ENCODE measurements at regions not wholly inside any gene's neighbourhood (a gene's known extent, or its start where the extent isn't known, plus 50 kb on each side); places are given as distances from the start of the nearest gene placed in this dataset.

DNA sequence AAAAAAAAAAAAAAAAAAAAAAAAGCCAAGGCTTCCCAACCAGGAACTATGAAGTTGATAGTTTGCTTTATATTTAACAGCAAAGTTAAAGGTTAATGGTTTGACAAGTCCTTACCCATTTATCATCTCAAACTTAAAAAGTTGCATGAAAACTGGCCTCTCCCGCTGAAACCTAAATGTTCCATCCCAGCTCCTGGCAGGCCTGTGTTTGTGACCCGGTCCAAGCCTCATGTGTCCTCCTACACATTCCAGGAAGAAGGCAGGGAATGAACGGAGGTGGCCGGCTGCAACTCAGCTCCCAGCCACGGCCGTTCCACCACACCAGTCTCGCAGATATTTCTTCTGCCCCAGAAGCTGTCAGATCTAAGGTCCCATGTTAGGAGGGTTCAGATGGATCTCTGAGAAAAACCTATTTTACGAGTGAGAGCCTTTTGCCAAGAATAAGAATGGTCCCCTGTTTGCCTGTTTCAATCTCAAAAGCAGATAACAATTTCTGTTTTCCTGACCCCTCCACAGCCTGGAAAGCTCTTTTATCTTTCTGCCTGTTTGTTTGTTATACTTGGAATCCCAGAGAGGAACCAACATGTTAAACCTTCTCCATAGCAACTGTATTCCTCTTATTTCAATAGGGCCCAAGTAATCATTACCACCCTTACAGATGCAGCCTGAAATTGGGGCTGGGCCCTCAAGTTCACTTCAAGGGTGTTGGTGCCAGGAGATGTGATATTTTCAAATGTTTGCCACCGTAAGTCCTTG lies 56.5 kb downstream of the KCTD12 start:
- H3K4me2 ChIP-seq (ENCODE audit: low read length): no peak overlapping the region
- H3K27ac ChIP-seq (ENCODE audit: low read depth, low read length): no peak overlapping the region
- no peak overlapping the region for H2BK12ac ChIP-seq (ENCODE audit: low read length)
- H3K18ac ChIP-seq (ENCODE audit: low read length): no peak overlapping the region
- no peaks in the 10 kb centered on the region for H3K79me1 ChIP-seq (ENCODE audit: low read length)
- no peaks in the 10 kb centered on the region for H3K27me3 ChIP-seq (ENCODE audit: insufficient read depth, low read length)
- no peak overlapping the region for H2AK5ac ChIP-seq (ENCODE audit: low read length)
- H3K23ac ChIP-seq (ENCODE audit: low read length): no peak overlapping the region
- WGBS (ENCODE audit: extremely low coverage, insufficient coverage, insufficient read length): no CpG with 5 or more reads among the region's 9 CpGs
- H4K12ac ChIP-seq (ENCODE audit: low read depth, low read length): no peak overlapping the region
- no peak overlapping the region for H2BK5ac ChIP-seq (ENCODE audit: low read depth, low read length, poor library complexity)
- no peak overlapping the region for H3K4me3 ChIP-seq (ENCODE audit: low read depth, low read length)
- H3K14ac ChIP-seq (ENCODE audit: low read length): no peak overlapping the region
- no peaks in the 10 kb centered on the region for H3K9me3 ChIP-seq (ENCODE audit: insufficient read depth, low read depth, low read length)
- H4K91ac ChIP-seq (ENCODE audit: low read depth, low read length): peak overlapping the region; percentile 35
- no peaks in the 10 kb centered on the region for H3K36me3 ChIP-seq (ENCODE audit: control insufficient read depth in 1 of 2, insufficient read depth in 2 of 2, low read length in 2 of 2)
- no peaks in the 10 kb centered on the region for H3K4me1 ChIP-seq (ENCODE audit: control insufficient read depth in 1 of 2, insufficient read depth in 2 of 2, low read length in 2 of 2)
- no peaks in the 10 kb centered on the region for H3K79me2 ChIP-seq (ENCODE audit: control insufficient read depth, insufficient read depth, low read length, poor library complexity)
- no peak overlapping the region for H2BK120ac ChIP-seq (ENCODE audit: insufficient read depth, low read length, poor library complexity)
- no peak overlapping the region for H3K9ac ChIP-seq (ENCODE audit: low read length)
- H3K4ac ChIP-seq (ENCODE audit: low read depth, low read length): no peak overlapping the region
- H2AFZ ChIP-seq (ENCODE audit: insufficient read depth, low read length, poor library complexity): no peak overlapping the region
- no peak overlapping the region for H4K8ac ChIP-seq (ENCODE audit: low read depth, low read length)
- no peak for DNase-seq

GRCh38 chr13:76828316-76828741 lies 57.9 kb downstream of the KCTD12 start:
- no peak overlapping the region for H2BK120ac ChIP-seq (ENCODE audit: insufficient read depth, low read length, poor library complexity)
- no peaks in the 10 kb centered on the region for H3K36me3 ChIP-seq (ENCODE audit: control insufficient read depth in 1 of 2, insufficient read depth in 2 of 2, low read length in 2 of 2)
- H3K27ac ChIP-seq (ENCODE audit: low read depth, low read length): no peak overlapping the region
- no peak overlapping the region for H3K9ac ChIP-seq (ENCODE audit: low read length)
- H3K27me3 ChIP-seq (ENCODE audit: insufficient read depth, low read length): no peaks in the 10 kb centered on the region
- no peak overlapping the region for H3K4me3 ChIP-seq (ENCODE audit: low read depth, low read length)
- H3K14ac ChIP-seq (ENCODE audit: low read length): no peak overlapping the region
- no peak overlapping the region for H2AK5ac ChIP-seq (ENCODE audit: low read length)
- no peak overlapping the region for H3K4me2 ChIP-seq (ENCODE audit: low read length)
- H2BK12ac ChIP-seq (ENCODE audit: low read length): no peak overlapping the region
- H2AFZ ChIP-seq (ENCODE audit: insufficient read depth, low read length, poor library complexity): no peak overlapping the region
- no peak overlapping the region for H3K4ac ChIP-seq (ENCODE audit: low read depth, low read length)
- no peak overlapping the region for H4K8ac ChIP-seq (ENCODE audit: low read depth, low read length)
- H3K79me2 ChIP-seq (ENCODE audit: control insufficient read depth, insufficient read depth, low read length, poor library complexity): no peaks in the 10 kb centered on the region
- H3K23ac ChIP-seq (ENCODE audit: low read length): no peak overlapping the region
- no peak overlapping the region for H2BK5ac ChIP-seq (ENCODE audit: low read depth, low read length, poor library complexity)
- no peak overlapping the region for H3K18ac ChIP-seq (ENCODE audit: low read length)
- no peak for DNase-seq
- H4K12ac ChIP-seq (ENCODE audit: low read depth, low read length): no peak overlapping the region
- no peaks in the 10 kb centered on the region for H3K79me1 ChIP-seq (ENCODE audit: low read length)
- WGBS (ENCODE audit: extremely low coverage, insufficient coverage, insufficient read length): no CpG with 5 or more reads among the region's 3 CpGs
- no peak overlapping the region for H4K91ac ChIP-seq (ENCODE audit: low read depth, low read length)
- H3K4me1 ChIP-seq (ENCODE audit: control insufficient read depth in 1 of 2, insufficient read depth in 2 of 2, low read length in 2 of 2): no peaks in the 10 kb centered on the region
- no peaks in the 10 kb centered on the region for H3K9me3 ChIP-seq (ENCODE audit: insufficient read depth, low read depth, low read length)

GRCh38 chr13:76826527-76826926 lies 59.7 kb downstream of the KCTD12 start:
- Histone ChIP-seq H3K9ac (ENCODE audit: low read length) (no peak overlapping the region), H2AFZ (ENCODE audit: insufficient read depth, low read length, poor library complexity) (no peak overlapping the region), H3K36me3 (ENCODE audit: control insufficient read depth in 1 of 2, insufficient read depth in 2 of 2, low read length in 2 of 2) (no peaks in the 10 kb centered on the region), H3K27me3 (ENCODE audit: insufficient read depth, low read length) (no peaks in the 10 kb centered on the region), H4K91ac (ENCODE audit: low read depth, low read length) (no peak overlapping the region), H2BK120ac (ENCODE audit: insufficient read depth, low read length, poor library complexity) (no peak overlapping the region), H4K8ac (ENCODE audit: low read depth, low read length) (no peak overlapping the region), H3K79me1 (ENCODE audit: low read length) (no peaks in the 10 kb centered on the region), H3K14ac (ENCODE audit: low read length) (no peak overlapping the region), H3K27ac (ENCODE audit: low read depth, low read length) (no peak overlapping the region), H3K4me1 (ENCODE audit: control insufficient read depth in 1 of 2, insufficient read depth in 2 of 2, low read length in 2 of 2) (no peaks in the 10 kb centered on the region), H3K4me3 (ENCODE audit: low read depth, low read length) (no peak overlapping the region), H3K9me3 (ENCODE audit: insufficient read depth, low read depth, low read length) (peaks cover 2% of the 10 kb centered on the region), H3K23ac (ENCODE audit: low read length) (no peak overlapping the region), H3K18ac (ENCODE audit: low read length) (no peak overlapping the region), H3K4ac (ENCODE audit: low read depth, low read length) (no peak overlapping the region), H2BK12ac (ENCODE audit: low read length) (no peak overlapping the region), H4K12ac (ENCODE audit: low read depth, low read length) (no peak overlapping the region), H2AK5ac (ENCODE audit: low read length) (no peak overlapping the region), H3K79me2 (ENCODE audit: control insufficient read depth, insufficient read depth, low read length, poor library complexity) (no peaks in the 10 kb centered on the region), H3K4me2 (ENCODE audit: low read length) (no peak overlapping the region), H2BK5ac (ENCODE audit: low read depth, low read length, poor library complexity) (no peak overlapping the region)
- no peak for DNase-seq
- WGBS (ENCODE audit: extremely low coverage, insufficient coverage, insufficient read length): no CpG with 5 or more reads among the region's 5 CpGs

GRCh38 chr13:76825430-76825829 lies 60.8 kb downstream of the KCTD12 start:
- no peak overlapping the region for H2AFZ ChIP-seq (ENCODE audit: insufficient read depth, low read length, poor library complexity)
- H3K36me3 ChIP-seq (ENCODE audit: control insufficient read depth in 1 of 2, insufficient read depth in 2 of 2, low read length in 2 of 2): no peaks in the 10 kb centered on the region
- H2BK120ac ChIP-seq (ENCODE audit: insufficient read depth, low read length, poor library complexity): no peak overlapping the region
- no peak overlapping the region for H4K8ac ChIP-seq (ENCODE audit: low read depth, low read length)
- H3K79me2 ChIP-seq (ENCODE audit: control insufficient read depth, insufficient read depth, low read length, poor library complexity): no peaks in the 10 kb centered on the region
- H3K4me2 ChIP-seq (ENCODE audit: low read length): no peak overlapping the region
- H4K12ac ChIP-seq (ENCODE audit: low read depth, low read length): no peak overlapping the region
- no CpG with 5 or more reads among the region's 1 CpG for WGBS (ENCODE audit: extremely low coverage, insufficient coverage, insufficient read length)
- no peak overlapping the region for H3K9ac ChIP-seq (ENCODE audit: low read length)
- no peak overlapping the region for H3K23ac ChIP-seq (ENCODE audit: low read length)
- no peak overlapping the region for H3K14ac ChIP-seq (ENCODE audit: low read length)
- no peak for DNase-seq
- no peak overlapping the region for H2AK5ac ChIP-seq (ENCODE audit: low read length)
- no peak overlapping the region for H3K18ac ChIP-seq (ENCODE audit: low read length)
- no peak overlapping the region for H3K4me3 ChIP-seq (ENCODE audit: low read depth, low read length)
- H2BK5ac ChIP-seq (ENCODE audit: low read depth, low read length, poor library complexity): no peak overlapping the region
- H3K9me3 ChIP-seq (ENCODE audit: insufficient read depth, low read depth, low read length): peaks cover 2% of the 10 kb centered on the region
- no peak overlapping the region for H2BK12ac ChIP-seq (ENCODE audit: low read length)
- H3K79me1 ChIP-seq (ENCODE audit: low read length): no peaks in the 10 kb centered on the region
- H3K27me3 ChIP-seq (ENCODE audit: insufficient read depth, low read length): no peaks in the 10 kb centered on the region
- H4K91ac ChIP-seq (ENCODE audit: low read depth, low read length): no peak overlapping the region
- no peak overlapping the region for H3K4ac ChIP-seq (ENCODE audit: low read depth, low read length)
- H3K4me1 ChIP-seq (ENCODE audit: control insufficient read depth in 1 of 2, insufficient read depth in 2 of 2, low read length in 2 of 2): no peaks in the 10 kb centered on the region
- no peak overlapping the region for H3K27ac ChIP-seq (ENCODE audit: low read depth, low read length)

All from trophoblast cell (in vitro differentiated cells and primary cell).